CD14-positive monocyte (primary cell): ENCODE measurements at regions not wholly inside any gene's neighbourhood (a gene's known extent, or its start where the extent isn't known, plus 50 kb on each side); places are given as distances from the start of the nearest gene placed in this dataset.

Source experiments
- DNase-seq, 3 donors: peaks; one replicate each; pipeline ENCODE4 v3.0.0-alpha.2; 2011 to 2022
- H2AFZ ChIP-seq: 2 replicates; pipeline ENCODE4 v1.6.0; 2012; ENCODE audit warnings: mild to moderate bottlenecking, low read depth, low read length, inconsistent platforms; ENCODE audit not compliant: insufficient read depth, poor library complexity, severe bottlenecking
- H3K27ac ChIP-seq, 2 donors: 1 replicate in 1 of 2; 2 replicates in 1 of 2; pipeline ENCODE4 v1.5.1; 2012 to 2013; ENCODE audit warnings: low read length in 2 of 2, control low read depth in 1 of 2, inconsistent platforms in 1 of 2, low read depth in 1 of 2, mild to moderate bottlenecking in 1 of 2
- H3K27me3 ChIP-seq, 2 donors: one replicate each; pipeline versions ENCODE4 v1.6.0 to v1.6.1; 2011 to 2013; ENCODE audit warnings: low read length in 2 of 2; ENCODE audit not compliant: control insufficient read depth in 2 of 2, insufficient read depth in 2 of 2
- H3K36me3 ChIP-seq, 2 donors: replicated peaks in 1 of 2; 1 replicate in 1 of 2; 2 replicates in 1 of 2; pipeline versions ENCODE4 v1.5.1 to v1.6.1; 2012 to 2013; ENCODE audit warnings: low read length in 2 of 2, control low read depth in 1 of 2, inconsistent platforms in 1 of 2, mild to moderate bottlenecking in 1 of 2; ENCODE audit not compliant: insufficient read depth in 2 of 2, control insufficient read depth in 1 of 2
- H3K4me1 ChIP-seq, 2 donors: 1 replicate in 1 of 2; 2 replicates in 1 of 2; pipeline versions ENCODE4 v1.5.1 to v1.6.1; 2012 to 2013; ENCODE audit warnings: low read length in 2 of 2, control low read depth in 1 of 2, inconsistent platforms in 1 of 2, mild to moderate bottlenecking in 1 of 2, moderate library complexity in 1 of 2; ENCODE audit not compliant: insufficient read depth in 2 of 2, control insufficient read depth in 1 of 2
- H3K4me2 ChIP-seq: replicated peaks from 2 replicates; pipeline ENCODE3; 2012; ENCODE audit warnings: low read length, moderate library complexity, mild to moderate bottlenecking; ENCODE audit not compliant: poor library complexity, severe bottlenecking; ENCODE audit errors: extremely low read depth
- H3K4me3 ChIP-seq, 3 experiments: fragments of 200-600 bp in 1 of 3; sonication (generic) in 1 of 3; replicated peaks in 1 of 3; 1 replicate in 2 of 3; 2 replicates in 1 of 3; pipeline ENCODE4 v1.5.1; 2011 to 2013; ENCODE audit warnings: low read length in 3 of 3, mild to moderate bottlenecking in 3 of 3, control low read depth in 2 of 3, low read depth in 2 of 3, inconsistent platforms in 1 of 3, moderate library complexity in 1 of 3
- H3K79me2 ChIP-seq: 2 replicates; pipeline ENCODE4 v1.6.0; 2012; ENCODE audit warnings: mild to moderate bottlenecking, control low read depth, inconsistent platforms, low read length, moderate library complexity; ENCODE audit not compliant: insufficient read depth
- H3K9ac ChIP-seq: 2 replicates; pipeline ENCODE4 v1.6.0; 2017; ENCODE audit warnings: low read length, mild to moderate bottlenecking; ENCODE audit not compliant: insufficient read depth, poor library complexity, severe bottlenecking
- H3K9me3 ChIP-seq, 2 donors: replicated peaks in 1 of 2; 1 replicate in 1 of 2; 2 replicates in 1 of 2; pipeline versions ENCODE4 v1.5.1 to v1.6.1; 2012 to 2013; ENCODE audit warnings: low read length in 2 of 2, control low read depth in 1 of 2; ENCODE audit not compliant: control insufficient read depth in 1 of 2, insufficient read depth in 1 of 2
- H4K20me1 ChIP-seq: 2 replicates; pipeline ENCODE4 v1.6.0; 2012; ENCODE audit warnings: mild to moderate bottlenecking, low read length, control low read depth, moderate library complexity; ENCODE audit not compliant: insufficient read depth
- H3K27ac Mint-ChIP-seq, 7 donors: one replicate each; pipeline ENCODE4 v1.8.0; 2020; ENCODE audit warnings: mild to moderate bottlenecking in 7 of 7, mixed read lengths in 7 of 7, moderate library complexity in 6 of 7, inconsistent platforms in 2 of 7
- H3K27me3 Mint-ChIP-seq, 3 donors: one replicate each; pipeline ENCODE4 v1.8.0; 2021 to 2022; ENCODE audit warnings: low read depth in 3 of 3, mild to moderate bottlenecking in 3 of 3, mixed read lengths in 3 of 3, moderate library complexity in 3 of 3, inconsistent platforms in 1 of 3
- H3K36me3 Mint-ChIP-seq, 2 donors: one replicate each; pipeline ENCODE4 v1.8.0; 2020; ENCODE audit warnings: mixed read lengths in 2 of 2, inconsistent platforms in 1 of 2, mild to moderate bottlenecking in 1 of 2
- H3K4me1 Mint-ChIP-seq: one replicate; pipeline ENCODE4 v1.8.0; 2020; ENCODE audit warnings: mild to moderate bottlenecking, mixed read lengths
- H3K4me3 Mint-ChIP-seq, 2 donors: one replicate each; pipeline ENCODE4 v1.8.0; 2020; ENCODE audit warnings: mild to moderate bottlenecking in 2 of 2, mixed read lengths in 2 of 2, moderate library complexity in 1 of 2
- H3K9me3 Mint-ChIP-seq, 7 donors: one replicate each; pipeline ENCODE4 v1.8.0; 2020 to 2022; ENCODE audit warnings: mixed read lengths in 7 of 7, mild to moderate bottlenecking in 6 of 7, moderate library complexity in 6 of 7, inconsistent platforms in 2 of 7
- CTCF ChIP-seq: fragments of 200-600 bp; IDR thresholded peaks from one replicate; pipeline ENCODE4 v1.8.0; 2022; ENCODE audit warnings: antibody characterized with exemption, mild to moderate bottlenecking
- WGBS: methylation state at CpG from one replicate; pipeline ENCODE4 v1.1.5; 2013; ENCODE audit warnings: missing lambda C conversion rate; ENCODE audit not compliant: insufficient coverage; 5-methylcytosine and 5-hydroxymethylcytosine counted together
- intact Hi-C, 2 donors: fragments of 100-400 bp; cut with micrococcal nuclease; formaldehyde crosslinking; loops; one replicate each; pipeline versions ENCODE4 v1.15.0 to v1.15.1; 2023

DNA sequence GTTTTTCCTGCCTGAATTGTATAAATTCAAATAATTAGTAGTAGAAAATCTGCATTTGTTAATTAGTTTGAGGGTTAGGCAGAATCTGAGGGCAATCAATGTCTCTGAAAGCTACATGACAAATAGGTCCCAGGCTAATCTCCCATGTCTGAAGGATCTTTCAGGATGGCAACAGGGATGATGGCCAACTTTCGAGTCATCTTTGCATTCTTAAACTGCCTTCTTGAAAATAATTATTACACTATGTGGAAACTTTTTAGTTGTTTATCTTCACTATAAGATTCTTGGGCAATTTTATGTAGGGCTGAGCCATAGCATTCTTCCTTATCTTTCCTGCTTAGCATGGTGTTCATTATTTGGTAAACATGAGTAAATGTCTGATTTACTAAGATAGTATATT lies 490.3 kb upstream of the EPHA5 start:
- no peaks in the 10 kb centered on the region for H3K27me3 ChIP-seq
- TF ChIP-seq CTCF: no peak
- Mint-ChIP-seq H3K4me3 (no peak overlapping the region), H3K27me3 (no peaks in the 10 kb centered on the region), H3K4me1 (no peaks in the 10 kb centered on the region), H3K9me3 (peaks cover 2 to 10% (median 4%) of the 10 kb centered on the region in 7 donors), H3K36me3 (no peaks in the 10 kb centered on the region), H3K27ac (no peak overlapping the region)
- H3K9me3 ChIP-seq: peaks cover 0 to 4% of the 10 kb centered on the region in 2 donors
- H2AFZ ChIP-seq: no peak overlapping the region
- H3K36me3 ChIP-seq: no peaks in the 10 kb centered on the region
- DNase-seq: no peak
- H3K27ac ChIP-seq: no peak overlapping the region
- H3K79me2 ChIP-seq: no peaks in the 10 kb centered on the region
- H3K4me3 ChIP-seq: no peak overlapping the region
- no peak overlapping the region for H3K4me2 ChIP-seq
- no peaks in the 10 kb centered on the region for H4K20me1 ChIP-seq
- H3K9ac ChIP-seq: no peak overlapping the region
- WGBS: no CpG with 5 or more reads among the region's 1 CpG
- H3K4me1 ChIP-seq: no peaks in the 10 kb centered on the region
- intact Hi-C loops: no loop called here

DNA sequence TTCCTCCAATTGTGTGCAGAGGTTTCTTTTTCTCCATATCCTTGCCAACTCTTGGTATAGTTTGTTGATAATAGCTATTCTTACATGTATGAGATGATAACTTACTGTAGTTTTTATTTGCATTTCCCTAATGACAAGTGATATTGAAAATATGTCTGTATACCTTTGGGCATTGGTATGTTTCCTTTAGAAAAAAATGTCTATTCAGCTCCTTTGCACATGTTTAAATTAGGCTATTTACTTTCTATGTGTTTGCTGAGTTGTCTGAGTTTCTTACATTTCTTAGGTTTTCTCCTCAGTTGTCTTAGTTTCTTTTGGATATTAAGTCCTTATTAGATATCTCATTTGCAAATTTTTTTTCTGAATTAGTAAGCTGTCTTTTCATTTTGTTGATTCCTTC lies 487.3 kb upstream of the EPHA5 start:
- Histone ChIP-seq H2AFZ (no peak overlapping the region), H3K9me3 (peaks cover 0 to 4% of the 10 kb centered on the region in 2 donors), H3K36me3 (no peaks in the 10 kb centered on the region), H3K79me2 (no peaks in the 10 kb centered on the region), H3K4me3 (no peak overlapping the region), H4K20me1 (no peaks in the 10 kb centered on the region), H3K4me2 (no peak overlapping the region), H3K4me1 (no peaks in the 10 kb centered on the region), H3K27me3 (no peaks in the 10 kb centered on the region), H3K9ac (no peak overlapping the region), H3K27ac (no peak overlapping the region)
- Mint-ChIP-seq H3K27ac (no peak overlapping the region), H3K27me3 (no peaks in the 10 kb centered on the region), H3K36me3 (no peaks in the 10 kb centered on the region), H3K9me3 (peaks cover 2 to 19% (median 4%) of the 10 kb centered on the region in 7 donors), H3K4me1 (no peaks in the 10 kb centered on the region), H3K4me3 (no peak overlapping the region)
- DNase-seq: no peak
- intact Hi-C loops: no loop called here
- no peak for TF ChIP-seq CTCF
